ENCODE measurements at regions not wholly inside any gene's neighbourhood (a gene's known extent, or its start where the extent isn't known, plus 50 kb on each side); places are given as distances from the start of the nearest gene placed in this dataset.

- no peak for TF ChIP-seq ZNF138 (tag by site-specific recombination; IDR thresholded peaks at IDR 0.05; ENCODE audit: borderline replicate concordance)
Measured at GRCh38 chr2:64848363-64848762, 140.8 kb upstream of the SLC1A4 start (continued).

DNA sequence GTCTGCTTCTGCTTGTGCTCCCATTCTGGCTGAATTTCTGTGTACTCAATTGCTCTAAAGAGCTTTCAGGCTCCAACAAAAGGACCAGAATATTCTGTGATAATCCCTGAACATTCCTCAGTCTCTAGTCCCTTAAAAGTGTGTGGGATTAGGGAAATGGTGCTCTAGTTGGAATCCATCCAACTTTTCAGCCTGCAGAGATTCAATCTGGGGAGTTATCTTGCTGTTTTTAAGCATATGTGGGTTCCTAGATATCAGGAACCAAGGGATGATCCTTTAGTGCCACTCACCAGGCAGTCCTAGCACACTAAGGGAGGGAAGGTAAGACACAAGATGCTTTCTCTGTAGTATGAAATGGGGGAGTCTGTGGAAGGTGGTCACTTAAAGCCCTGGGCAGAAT, 140.3 kb upstream of the SLC1A4 start:
- no peak for TF ChIP-seq PRDM6 (tag by site-specific recombination; IDR thresholded peaks at IDR 0.05)
- TF ChIP-seq ZNF184 (tag by site-specific recombination; IDR thresholded peaks at IDR 0.05): no peak
- no peak for TF ChIP-seq ZFP3 (tag by site-specific recombination; IDR thresholded peaks at IDR 0.05; ENCODE audit: low read depth)
- no peak for TF ChIP-seq ZNF664 (tag by site-specific recombination; IDR thresholded peaks at IDR 0.05)
- TF ChIP-seq, protein P1, sequence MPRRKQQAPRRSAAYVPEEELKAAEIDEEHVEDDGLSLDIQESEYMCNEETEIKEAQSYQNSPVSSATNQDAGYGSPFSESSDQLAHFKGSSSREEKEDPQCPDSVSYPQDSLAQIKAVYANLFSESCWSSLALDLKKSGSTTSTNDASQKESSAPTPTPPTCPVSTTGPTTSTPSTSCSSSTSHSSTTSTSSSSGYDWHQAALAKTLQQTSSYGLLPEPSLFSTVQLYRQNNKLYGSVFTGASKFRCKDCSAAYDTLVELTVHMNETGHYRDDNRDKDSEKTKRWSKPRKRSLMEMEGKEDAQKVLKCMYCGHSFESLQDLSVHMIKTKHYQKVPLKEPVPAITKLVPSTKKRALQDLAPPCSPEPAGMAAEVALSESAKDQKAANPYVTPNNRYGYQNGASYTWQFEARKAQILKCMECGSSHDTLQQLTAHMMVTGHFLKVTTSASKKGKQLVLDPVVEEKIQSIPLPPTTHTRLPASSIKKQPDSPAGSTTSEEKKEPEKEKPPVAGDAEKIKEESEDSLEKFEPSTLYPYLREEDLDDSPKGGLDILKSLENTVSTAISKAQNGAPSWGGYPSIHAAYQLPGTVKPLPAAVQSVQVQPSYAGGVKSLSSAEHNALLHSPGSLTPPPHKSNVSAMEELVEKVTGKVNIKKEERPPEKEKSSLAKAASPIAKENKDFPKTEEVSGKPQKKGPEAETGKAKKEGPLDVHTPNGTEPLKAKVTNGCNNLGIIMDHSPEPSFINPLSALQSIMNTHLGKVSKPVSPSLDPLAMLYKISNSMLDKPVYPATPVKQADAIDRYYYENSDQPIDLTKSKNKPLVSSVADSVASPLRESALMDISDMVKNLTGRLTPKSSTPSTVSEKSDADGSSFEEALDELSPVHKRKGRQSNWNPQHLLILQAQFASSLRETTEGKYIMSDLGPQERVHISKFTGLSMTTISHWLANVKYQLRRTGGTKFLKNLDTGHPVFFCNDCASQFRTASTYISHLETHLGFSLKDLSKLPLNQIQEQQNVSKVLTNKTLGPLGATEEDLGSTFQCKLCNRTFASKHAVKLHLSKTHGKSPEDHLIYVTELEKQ (tag by site-specific recombination; IDR thresholded peaks at IDR 0.05; ENCODE audit: borderline replicate concordance): no peak
- no peak for TF ChIP-seq ZNF629 (tag by site-specific recombination; IDR thresholded peaks at IDR 0.05)
- TF ChIP-seq GLIS2 (tag by site-specific recombination; IDR thresholded peaks at IDR 0.05): no peak
- TF ChIP-seq ZNF792 (tag by site-specific recombination; IDR thresholded peaks at IDR 0.05): no peak
- no peak for TF ChIP-seq ZNF10 (tag by site-specific recombination; IDR thresholded peaks at IDR 0.05)
- no peaks in the 10 kb centered on the region for H3K9me3 ChIP-seq (ENCODE audit: control insufficient read depth, insufficient read depth, low read depth, low read length)
- H3K36me3 ChIP-seq (ENCODE audit: control insufficient read depth in 2 of 2, insufficient read depth in 1 of 2, low read length in 2 of 2): no peaks in the 10 kb centered on the region
- no peaks in the 10 kb centered on the region for H3K4me1 ChIP-seq (ENCODE audit: control insufficient read depth, insufficient read depth, low read length)
- no peak overlapping the region for H3K4me3 ChIP-seq (ENCODE audit: low read depth, low read length)
- POLR2A ChIA-PET: interaction anchor here (0.6 to 0.9 kb wide), 2 partner anchors 34 to 195 kb away, joined by 3 read pairs; partner anchors contain the start of gene SERTAD2
- CTCF ChIA-PET: interaction anchor here (0.9 to 1.0 kb wide), 2 partner anchors 16 to 254 kb away, joined by 3 read pairs; no protein-coding TSS in a partner anchor
- no peak overlapping the region for H3K27ac ChIP-seq (ENCODE audit: extremely low read depth, low read depth, low read length)

DNA sequence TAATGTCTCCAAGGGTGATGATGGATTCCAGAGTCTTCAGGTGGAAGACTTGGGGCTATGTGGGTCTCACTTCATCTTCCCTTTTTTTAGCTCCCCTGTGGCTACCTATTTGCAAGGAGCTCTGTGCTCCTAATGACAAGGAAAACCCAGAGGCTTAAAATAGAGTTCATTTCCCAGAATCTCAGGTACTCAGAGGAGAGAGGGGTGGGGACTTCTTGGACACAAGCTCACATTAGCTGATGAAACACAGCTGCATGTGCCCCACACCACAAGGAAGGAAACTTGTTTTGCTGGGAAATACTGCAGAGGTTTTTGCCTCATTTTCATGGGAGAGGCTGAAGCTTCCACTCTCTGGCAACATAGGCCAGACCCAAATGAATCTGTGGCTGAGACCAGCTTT, 138.6 kb upstream of the SLC1A4 start:
- no peaks in the 10 kb centered on the region for H3K4me1 ChIP-seq (ENCODE audit: control insufficient read depth, insufficient read depth, low read length)
- CTCF ChIA-PET: interaction anchor here (0.5 kb wide), 1 partner anchor 16 kb away, joined by 3 read pairs; no protein-coding TSS in a partner anchor
- TF ChIP-seq SALL2 (tag by site-specific recombination; IDR thresholded peaks at IDR 0.05; ENCODE audit: borderline replicate concordance) (no peak), ZFP37 (tag by site-specific recombination; IDR thresholded peaks at IDR 0.05) (no peak), ZNF473 (tag by site-specific recombination; IDR thresholded peaks at IDR 0.05) (no peak), ZEB2 (tag by site-specific recombination; IDR thresholded peaks at IDR 0.05) (no peak), ZNF48 (tag by site-specific recombination; IDR thresholded peaks at IDR 0.05) (no peak), ZNF121 (tag by site-specific recombination; IDR thresholded peaks at IDR 0.05) (no peak), ZNF335 (tag by site-specific recombination; conservative IDR thresholded peaks at IDR 0.05) (no peak), SCRT2 (tag by site-specific recombination; IDR thresholded peaks at IDR 0.05) (no peak)
- POLR2A ChIA-PET: interaction anchor here (0.6 to 0.8 kb wide), 3 partner anchors 16 to 64 kb away, joined by 3 to 4 read pairs (median 3); no protein-coding TSS in a partner anchor
- H3K36me3 ChIP-seq (ENCODE audit: control insufficient read depth in 2 of 2, insufficient read depth in 1 of 2, low read length in 2 of 2): no peaks in the 10 kb centered on the region
- H3K27ac ChIP-seq (ENCODE audit: extremely low read depth, low read depth, low read length): no peak overlapping the region
- H3K4me3 ChIP-seq (ENCODE audit: low read depth, low read length): no peak overlapping the region
- H3K9me3 ChIP-seq (ENCODE audit: control insufficient read depth, insufficient read depth, low read depth, low read length): no peaks in the 10 kb centered on the region

Data from HEK293 (cell line).